Myocyte (in vitro differentiated cells): ENCODE measurements at regions not wholly inside any gene's neighbourhood (a gene's known extent, or its start where the extent isn't known, plus 50 kb on each side); places are given as distances from the start of the nearest gene placed in this dataset.
A peak's percentile ranks its signal among the peaks of the same experiment; 100 is the strongest.

Experiments
- DNase-seq: peaks from one replicate; pipeline ENCODE4 v3.0.0-alpha.2; 2012; ENCODE audit warnings: low read depth

DNA sequence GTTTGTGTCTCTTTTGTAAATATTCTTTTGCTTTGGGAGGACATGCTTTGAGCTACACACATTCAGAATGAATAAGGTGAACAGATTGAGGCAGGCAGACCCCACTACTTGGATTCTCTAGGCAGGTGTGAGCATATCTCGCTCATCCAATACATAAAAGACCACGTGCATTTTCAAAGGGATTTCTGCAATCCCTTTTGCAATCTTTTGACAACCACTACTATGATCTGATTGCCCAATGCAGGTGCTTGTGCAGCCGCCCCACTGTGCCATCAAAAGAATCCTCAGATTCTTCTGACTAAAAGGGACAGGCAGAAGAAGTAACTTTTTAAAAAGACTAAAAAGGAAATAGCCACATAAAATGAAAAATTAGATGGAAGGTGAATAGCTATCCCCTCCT, 341.4 kb downstream of the BMP4 start:
- DNase-seq, result no peak

DNA sequence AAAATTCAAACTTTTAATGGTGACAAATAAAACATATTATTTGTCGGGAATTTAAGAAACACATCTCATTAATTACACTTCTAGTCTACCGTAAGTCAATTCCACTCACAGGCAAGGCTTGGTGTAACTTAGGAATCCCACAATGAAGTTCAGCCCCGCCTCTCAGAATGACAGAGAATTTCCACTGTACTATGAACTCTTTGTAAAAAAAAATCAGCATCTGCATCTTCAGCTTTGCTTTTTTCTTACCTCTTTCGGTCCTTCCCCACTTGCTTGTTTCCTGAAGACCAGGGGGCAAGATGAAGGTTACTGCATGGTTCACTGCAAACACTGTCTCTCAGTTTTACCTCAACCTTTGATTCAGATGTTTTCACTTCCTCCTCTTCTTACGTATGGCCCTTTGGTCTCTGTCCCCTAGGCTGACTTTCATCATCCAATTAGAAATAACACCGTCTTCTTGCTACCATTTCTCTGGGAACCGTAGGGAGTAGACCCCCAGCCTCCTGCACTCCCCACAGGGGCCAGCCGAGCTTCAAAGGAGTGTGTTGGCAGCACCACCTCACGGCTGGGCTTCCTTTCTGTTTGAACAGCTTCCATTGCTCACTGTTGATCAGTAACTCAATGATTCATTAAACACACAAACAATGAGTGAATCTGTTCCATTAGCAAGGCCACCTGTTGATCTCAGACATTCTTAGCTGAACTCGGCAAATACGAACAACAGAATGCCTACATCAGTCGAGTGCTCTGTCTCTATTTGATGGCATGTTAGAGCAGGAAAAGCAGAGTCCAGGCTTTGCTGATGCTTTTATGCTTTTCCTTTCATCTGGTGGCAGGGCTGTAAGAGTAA, 343.0 kb downstream of the BMP4 start:
- DNase-seq, result peak; percentile 48

DNA sequence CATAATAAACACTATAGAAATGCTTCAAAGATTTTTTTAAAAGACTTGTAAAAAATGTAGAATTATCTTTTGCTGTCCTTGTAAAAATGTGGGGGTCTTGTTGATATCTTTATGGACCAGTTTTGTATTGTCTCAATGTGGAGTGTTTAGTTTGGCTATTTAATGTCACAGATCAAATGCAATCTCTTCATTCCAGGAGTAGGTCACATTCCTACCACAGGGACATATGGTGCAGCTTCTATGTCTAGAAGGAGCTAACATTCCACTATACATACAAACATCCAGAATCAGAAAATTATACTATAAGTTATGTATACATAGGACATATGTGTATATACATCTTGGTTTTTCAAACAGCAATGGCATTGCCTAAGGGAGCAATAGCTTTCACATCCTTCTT, 345.7 kb downstream of the BMP4 start:
- DNase-seq, result no peak

DNA sequence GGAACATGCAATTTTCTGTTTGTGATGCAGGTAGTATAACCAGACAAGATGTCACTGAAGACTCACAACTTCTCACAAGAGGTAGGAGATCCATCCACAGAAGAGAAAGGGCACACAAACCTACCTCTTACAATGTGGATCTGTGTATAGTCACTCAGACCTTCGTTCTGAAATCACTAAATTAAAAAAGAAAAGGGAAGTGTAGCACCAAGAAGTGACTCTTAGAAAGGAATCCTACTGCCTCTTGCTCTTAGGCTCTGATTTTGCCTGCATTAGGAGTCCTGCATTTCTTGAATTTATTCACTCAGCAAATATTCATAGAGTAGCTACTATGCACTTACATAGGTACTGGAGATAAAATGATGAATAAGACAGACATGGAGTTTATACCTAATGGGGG, 347.6 kb downstream of the BMP4 start:
- DNase-seq, result no peak

DNA sequence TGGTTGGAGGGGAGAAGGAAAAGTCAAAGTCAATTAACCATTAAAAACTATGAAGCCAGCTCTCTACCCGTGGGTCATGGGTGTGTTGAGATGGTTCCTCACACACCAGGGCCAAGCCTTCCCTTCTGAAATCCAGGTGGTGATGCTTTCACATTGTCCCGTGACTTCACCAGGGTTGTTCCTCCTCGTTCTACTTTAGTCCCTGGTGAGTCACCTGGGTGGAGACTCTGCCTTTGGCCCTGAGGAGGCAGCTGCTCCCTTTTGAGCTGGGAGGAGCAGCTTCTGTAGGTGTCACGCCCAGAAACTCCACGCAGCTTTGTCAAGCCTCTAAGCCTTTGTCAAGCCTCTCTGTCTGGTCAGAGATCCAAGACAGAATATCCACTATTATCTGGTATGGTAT, 348.3 kb downstream of the BMP4 start:
- peak; percentile 72 for DNase-seq

DNA sequence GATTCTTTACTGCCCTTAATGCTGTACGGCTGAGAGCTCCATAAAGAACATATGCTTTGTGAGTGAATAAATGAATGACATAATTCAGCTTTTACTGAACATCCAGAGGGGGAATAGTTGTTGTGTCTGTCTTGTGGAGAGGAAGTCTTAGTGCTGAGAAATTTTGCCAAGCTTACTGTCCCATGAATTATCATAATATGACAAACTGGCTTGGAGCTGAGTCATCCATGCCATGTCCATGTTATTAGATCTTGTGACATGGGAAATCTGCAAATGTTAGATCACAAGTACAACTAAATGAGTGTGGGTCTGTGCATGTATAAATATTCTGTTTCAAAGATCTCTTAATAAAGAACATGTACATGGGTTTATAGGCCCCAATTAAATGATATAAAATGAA, 350.4 kb downstream of the BMP4 start:
- no peak for DNase-seq

DNA sequence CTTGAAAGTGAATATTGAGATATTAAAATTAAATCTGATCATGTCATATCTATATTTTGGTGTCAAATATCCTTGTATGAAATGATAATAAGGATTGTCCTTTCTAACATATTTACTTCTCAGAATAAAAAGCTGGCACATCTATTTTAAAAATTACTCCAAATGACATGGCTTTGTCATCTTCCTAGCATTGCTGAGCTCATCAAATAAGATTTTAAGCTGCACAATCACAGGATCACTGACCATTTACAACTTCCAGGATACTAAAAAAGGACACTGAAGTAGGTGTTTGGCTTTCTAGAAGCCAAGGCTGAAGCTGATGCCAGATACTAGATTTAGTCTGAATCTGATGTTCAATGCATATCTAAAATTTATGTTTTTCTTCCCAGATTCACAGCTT, 351.1 kb downstream of the BMP4 start:
- DNase-seq, result no peak

DNA sequence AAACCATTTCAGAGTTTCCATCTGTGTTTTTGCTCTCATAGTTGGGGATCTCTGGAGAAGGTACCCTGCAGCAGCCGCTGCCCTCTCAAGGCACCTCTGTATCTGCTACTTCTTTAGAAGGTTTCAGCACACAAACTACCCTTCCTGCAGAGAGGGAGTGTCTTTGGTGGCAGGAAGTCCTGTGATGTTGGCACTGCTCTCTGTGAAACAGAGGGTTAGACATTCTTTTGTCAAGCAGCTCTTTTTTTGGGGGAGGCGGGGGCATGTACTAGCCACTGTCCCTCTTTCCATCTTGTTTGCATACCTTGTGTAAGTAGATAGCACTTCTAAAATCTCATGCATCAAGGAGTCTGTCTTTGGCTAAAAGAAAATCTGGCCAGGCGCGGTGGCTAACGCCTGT, 352.6 kb downstream of the BMP4 start:
- no peak for DNase-seq

DNA sequence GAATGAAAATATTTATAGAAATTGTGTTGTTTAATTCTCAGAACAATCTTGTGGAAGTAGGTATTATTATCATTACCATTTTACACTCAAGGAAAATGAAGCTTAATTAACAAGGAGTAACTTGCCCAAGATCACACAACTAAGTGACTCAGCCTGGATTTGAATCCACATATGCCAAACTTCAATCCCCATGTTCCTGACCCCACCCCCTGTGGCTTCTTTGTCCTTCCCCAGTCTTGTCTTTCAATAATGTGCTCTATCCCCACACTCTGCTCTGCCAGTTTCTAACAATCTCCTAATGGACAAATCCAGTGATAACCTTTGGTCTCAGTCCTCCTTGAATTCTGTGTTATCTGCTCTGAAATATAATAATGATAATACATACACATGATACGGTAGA, 355.2 kb downstream of the BMP4 start:
- no peak for DNase-seq

DNA sequence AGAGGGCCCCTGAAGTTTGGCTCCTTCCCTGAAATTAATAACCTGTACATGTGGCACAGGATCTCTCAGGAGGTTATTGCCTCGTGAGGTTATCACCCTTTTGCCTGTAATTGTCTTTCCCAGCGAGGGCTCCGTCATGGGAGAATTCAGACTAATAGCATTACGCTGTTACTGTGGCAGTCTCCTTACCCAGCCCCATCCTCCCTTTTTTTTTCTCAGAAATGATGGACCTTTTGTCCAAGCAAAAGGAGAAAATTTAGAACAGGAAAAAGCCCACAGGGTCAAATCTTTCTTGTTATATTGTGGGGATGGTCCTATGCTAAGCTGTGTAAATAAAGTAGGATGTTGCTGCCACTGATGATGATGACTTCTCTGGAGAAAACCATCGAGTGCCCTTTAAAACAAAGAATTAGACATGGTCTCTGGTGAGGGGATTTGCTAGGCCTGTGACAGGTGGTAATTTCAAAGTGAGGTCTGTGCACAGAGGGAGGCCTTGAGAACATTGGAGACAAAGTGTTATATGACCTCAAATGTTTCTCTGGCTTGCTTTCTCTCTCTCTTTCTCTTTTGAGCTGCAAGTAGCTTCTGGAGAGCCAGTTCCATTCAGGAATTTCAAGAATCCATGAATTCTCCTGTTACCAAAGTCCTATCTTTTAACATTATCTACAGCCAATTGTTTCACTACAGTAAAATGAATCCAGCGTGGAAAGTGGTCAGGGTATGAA, 357.2 kb downstream of the BMP4 start:
- DNase-seq, result peak; percentile 48

DNA sequence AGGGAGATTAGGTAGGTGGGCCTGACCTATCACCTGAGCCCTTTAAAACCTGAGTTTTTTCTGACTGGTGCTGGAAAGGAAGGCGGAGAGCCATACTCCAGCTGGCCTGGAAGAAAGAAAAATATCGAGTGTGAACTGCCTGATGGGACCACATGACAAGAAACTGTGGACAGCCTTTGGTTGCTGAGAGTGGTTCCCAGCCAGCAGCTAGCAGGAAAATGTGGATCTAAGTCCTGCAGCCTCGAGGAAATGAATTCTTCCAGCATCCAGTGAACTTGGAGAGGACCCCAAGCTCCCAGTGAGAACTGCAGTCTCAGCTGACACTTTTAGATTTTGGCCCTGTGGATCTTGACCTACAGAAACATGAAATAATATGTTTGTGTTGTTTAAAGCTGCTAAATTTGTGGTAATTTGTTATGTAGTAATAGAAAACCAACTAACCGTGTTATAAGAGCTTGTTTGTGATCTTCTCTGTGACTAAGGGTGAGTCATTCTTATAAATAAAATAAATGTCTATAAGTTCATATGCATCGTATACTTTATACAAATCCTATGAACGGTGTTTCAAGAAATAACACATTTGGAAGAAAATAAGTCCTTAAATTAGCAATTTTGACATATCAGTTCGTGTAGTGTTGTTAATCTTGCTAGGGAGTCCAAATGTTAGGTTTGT, 359.6 kb downstream of the BMP4 start:
- DNase-seq, result peak; percentile 23

DNA sequence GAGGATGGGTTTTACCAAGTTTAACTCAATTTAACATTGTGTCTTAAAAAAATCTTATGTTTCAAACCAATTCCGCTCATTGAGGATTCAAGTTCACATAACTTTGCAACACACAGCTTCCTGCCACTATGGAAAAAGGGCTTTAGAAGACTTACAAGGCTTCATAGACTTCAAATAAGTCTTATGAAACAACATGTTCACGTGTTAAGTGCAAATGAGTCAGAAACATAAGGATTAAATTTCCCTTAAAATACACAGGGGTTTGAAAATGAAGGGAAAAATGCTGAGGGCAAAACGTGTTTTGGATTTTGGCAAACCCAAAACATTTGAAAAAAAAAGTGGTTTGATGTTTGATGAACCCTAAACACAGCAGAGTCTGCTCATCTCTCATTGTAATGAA, 364.8 kb downstream of the BMP4 start:
- DNase-seq, result peak; percentile 25

DNA sequence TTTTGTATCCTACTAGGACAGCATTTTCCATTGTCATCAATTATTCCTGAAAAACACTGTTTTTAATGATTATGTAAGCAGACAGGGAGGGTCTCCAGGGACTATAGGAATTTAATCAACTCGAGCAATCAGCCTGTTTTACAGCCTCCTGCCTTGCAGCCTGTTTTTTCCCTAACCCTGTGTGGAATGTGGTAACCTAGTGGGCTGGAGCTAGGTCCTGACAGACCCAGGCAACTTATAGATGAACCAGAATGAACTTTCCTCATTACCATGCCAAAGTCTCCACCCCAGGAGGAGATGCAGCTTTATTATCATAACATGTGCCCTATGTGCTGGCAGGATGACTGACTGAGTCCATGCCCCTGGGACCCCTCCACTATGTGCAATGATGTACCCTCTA, 375.1 kb downstream of the BMP4 start:
- DNase-seq, result no peak

DNA sequence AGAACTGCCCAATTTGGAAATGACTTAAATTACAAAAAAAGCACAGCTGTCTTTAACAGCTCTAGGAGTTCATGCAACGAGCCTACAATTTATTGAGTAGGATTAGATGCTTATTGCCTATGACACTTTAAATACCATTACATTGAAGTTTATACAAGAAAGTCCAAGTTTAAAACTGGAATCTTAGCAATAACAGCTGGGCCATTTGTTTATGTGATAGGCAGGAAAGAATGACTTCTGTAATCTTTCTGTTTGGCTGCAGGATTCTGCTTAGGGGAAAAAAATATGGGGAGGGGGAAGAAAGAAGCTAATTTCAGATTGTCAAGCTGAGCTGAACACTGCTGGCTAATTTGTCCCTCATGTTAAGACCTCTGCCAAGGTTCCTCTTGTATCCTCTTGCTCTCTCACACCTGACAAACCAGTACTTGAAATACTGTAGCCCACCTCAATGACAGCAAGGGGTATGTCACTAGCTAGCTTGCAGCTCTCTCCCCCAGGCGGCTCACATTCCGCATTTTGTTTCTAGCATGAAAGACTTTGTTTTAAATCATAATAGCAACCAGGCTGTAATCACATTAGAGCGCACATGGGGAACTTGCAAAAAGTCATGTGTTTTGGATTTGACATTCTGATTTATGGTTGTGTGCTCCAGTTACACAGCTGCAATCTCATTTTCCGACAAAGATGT, 384.8 kb downstream of the BMP4 start:
- DNase-seq, result peak; percentile 11

DNA sequence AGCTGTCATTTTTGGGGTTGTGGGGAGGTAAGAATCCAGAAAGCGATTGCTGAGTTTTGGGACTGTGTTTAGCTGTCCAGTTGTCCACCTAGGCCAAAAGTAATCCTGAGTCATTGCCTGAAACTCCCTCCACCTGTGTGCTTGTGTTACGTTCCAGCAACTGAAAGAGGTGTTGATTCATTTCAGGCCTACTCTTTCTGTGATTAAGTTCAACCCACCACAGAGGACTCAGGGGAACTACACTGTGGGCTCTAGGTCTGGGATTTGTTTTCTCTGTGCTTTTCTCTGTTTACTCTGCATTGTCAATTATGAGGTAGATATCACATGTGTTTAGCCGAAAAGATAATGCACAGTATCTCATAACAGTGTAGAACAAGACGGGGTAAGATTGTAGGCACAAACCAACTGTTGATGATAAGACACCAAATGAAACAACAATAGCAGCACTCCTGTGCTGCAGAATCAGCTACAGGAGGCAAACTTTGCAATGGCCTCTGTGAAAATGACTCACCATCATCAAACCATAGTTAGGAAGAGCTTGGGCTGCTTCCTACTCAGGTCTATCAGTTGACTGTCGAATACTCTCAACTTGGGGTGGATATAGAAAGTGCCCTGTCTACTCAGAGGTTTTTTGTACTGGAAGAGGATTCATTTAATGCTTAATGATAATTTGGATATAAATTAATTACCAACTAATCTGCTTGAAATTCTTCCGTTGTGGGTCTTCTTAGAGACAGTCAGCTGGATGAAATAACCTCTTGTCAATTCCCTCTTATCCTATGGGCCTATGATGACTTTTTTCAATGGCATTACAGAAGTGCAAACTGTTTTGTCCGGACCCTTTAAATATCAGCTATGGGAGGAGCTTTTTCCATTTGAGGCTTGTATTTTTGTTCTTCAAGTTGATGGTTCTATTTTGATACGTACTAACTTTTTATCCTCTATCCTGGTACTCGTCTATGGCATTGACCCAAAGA, 385.9 kb downstream of the BMP4 start:
- peak; percentile 2 for DNase-seq

DNA sequence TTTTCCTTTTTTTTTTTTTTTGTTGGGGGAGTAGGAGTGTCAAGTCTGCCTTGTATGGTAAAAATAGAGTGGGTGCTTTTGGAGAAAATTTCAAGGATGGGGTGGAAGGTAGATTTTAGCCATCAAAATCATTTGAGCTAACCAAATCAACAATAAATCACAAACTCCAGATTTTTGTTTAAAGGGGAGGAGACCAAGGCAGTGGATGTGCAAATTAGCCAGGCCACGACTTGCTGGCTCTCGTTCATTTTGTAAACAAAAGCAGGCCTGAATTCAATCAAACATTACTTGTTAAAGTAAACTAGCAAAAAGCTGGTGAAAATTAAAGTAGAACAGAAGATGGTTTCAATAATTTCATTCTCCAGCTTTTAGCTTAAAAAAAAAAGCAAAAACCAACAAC, 387.2 kb downstream of the BMP4 start:
- DNase-seq, result no peak

DNA sequence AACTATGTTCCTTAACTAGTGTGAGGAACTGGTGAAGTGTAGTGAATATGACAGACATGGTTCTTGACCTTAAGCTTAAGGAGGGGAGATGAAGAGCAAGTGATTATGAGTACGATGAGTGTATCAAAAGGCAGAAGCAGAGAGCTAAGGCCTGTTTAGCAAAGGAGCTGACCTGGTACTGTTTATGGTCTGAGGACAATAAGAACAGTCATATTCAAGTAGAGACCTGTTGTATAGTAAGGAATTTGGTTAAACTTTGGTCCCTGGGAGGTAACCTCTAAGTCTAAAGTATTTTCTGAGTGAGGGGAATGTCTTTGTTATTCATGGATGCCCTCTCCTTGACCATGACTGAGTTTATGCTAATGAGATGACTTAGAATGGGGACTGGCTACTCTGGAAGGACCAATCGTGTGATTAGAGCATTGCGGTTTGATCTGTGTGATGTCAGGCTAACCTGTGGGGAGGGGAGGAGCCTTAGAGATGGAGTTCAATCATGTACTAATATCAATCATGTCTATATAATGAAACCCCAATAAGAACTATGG, 389.3 kb downstream of the BMP4 start:
- no peak for DNase-seq

DNA sequence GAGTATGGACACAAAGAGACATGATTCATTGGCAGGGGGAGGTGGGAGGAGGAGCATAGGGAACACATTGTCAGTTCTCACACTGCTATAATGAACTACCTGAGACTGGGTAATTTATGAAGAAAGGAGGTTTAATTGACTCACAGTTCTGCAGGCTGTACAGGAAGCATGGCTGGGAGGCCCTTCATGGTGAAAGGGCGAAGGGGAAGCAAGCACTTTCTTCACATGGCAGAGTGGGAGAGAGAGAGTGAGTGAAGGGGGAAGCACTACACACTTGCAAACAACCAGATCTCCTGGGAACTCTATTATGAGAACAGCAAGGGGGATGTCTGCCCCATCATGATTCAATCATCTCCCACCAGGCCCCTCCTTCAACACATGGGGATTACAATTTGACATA, 391.8 kb downstream of the BMP4 start:
- DNase-seq, result no peak

DNA sequence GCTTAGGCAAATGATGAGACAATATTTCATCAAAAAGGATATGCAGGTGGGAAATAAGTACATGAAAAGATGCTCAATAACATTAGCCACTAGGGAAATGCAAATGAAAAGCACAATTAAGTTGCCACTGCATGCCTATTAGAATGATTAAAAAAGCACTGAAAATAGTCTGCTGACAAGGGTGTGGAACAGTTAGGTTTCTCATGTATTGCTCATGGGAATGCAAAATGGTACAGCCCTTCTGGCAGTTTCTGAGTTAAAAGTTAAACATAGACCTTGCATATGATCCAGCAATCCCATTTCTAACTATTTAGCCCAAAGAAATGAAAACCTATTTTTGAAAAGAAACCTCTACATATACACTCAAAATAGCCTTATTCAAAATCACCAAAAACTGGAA, 393.0 kb downstream of the BMP4 start:
- no peak for DNase-seq

DNA sequence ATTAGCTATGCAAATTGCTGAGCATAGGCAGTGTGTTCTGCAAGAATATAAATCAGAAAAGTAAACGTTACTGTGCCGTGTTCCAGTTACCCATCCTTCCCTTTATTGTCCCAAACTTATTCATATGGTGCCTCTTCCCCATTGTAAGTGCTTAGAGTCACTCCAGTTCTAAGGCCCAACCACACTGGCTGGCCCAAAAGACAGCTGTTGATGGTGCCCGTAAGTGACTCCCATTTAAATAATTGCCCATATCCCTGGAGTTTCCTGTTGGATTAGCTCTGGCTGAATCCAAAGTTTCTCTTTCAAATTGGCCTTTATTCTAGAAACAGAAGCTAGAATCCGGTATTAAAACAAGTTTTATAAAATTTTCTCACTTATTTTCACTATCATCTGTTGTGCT, 400.1 kb upstream of the DDHD1 start:
- DNase-seq, result no peak
